Iris pigment epithelial cell (primary cell): ENCODE measurements at regions not wholly inside any gene's neighbourhood (a gene's known extent, or its start where the extent isn't known, plus 50 kb on each side); places are given as distances from the start of the nearest gene placed in this dataset.
"Not testable (repeated sequence)": the region's sequence is repeated elsewhere in the genome, so short reads cannot be mapped to it uniquely, and the experiment has no call there.

Experiments used
- DNase-seq: peaks from one replicate; pipeline ENCODE4 v3.0.0-alpha.2; 2011; ENCODE audit warnings: low read depth

DNA sequence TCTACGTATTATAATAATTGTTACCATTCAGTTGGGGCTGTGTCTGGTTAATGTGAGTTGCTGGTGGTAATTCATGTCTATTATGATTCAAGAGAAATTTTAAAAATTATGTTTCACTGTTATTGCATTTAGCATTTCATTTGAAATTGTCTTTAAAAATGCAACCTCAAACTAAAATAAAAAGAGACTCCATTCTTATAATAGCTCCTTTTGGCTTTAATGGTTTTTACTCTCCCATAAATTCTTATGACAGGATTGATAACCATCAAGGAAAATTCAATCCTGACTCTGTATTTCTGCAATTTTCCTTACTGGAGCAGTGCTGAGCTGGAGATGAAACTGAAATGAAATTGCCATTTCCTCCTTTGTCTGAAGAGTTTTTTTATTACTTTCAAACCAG, 262.7 kb downstream of the REEP3 start:
- DNase-seq: no peak

DNA sequence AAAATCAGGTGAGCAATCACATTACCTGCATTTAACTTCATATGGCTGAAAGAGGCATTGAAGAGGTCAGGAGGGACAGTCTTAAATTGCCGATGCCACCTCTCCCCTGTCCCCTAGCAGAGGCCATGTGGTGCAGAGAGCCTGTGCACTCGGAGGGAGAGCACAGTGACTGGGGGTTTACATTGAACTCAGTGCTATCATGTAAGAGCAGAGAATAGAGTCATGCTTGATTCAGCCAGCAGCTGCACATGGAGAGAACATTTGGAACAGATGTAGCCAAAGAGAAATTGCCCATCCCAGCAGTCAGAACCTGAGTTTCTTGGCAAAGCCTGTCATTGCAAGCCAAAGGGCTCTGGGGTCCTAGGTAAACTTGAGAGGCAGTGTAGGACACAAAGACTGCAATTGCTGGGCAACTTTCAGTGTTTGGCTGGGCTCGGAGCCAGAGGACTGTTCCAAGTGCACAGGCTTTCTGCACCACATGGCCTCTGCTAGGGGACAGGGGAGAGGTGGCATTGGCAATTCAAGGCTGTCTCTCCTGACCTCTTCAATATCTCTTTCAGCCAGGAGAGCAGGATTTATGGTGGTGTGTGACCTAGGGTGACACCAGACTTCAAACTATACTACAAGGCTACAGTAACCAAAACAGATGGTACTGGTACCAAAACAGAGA, 267.1 kb downstream of the REEP3 start:
- no peak for DNase-seq

DNA sequence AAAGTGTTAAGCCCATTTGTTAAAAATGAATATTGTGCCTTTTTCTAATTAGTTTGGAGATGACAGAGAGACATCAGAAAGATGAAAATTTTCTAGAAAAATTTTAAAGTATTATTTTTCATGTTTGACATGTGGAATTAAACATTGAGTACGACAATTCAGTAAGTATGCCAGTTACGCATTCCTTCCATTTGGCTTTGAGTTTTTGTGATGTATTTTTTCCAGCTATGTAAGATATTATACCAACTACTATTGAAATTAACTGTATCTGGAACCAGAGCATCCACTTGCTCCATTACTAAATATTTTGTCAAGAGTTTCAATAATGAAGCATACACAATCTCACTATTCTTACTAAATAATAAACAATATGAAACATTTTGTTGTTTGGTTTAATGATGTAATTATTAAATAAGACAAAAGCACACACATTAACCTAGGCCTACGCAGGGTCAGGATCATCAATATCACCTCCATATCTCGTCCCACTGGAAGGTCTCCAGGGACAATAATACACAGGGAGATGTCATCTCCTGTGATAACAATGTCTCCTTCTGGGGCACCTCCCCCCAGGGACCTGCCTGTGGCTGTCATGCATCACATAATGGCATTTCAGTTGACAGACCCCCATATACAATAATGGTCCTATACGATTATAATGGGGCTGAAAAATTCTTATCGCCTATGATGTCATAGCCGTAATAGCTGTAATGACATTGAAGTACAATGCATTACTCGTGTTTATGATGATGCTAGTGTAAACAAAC, 274.1 kb downstream of the REEP3 start:
- no peak for DNase-seq

DNA sequence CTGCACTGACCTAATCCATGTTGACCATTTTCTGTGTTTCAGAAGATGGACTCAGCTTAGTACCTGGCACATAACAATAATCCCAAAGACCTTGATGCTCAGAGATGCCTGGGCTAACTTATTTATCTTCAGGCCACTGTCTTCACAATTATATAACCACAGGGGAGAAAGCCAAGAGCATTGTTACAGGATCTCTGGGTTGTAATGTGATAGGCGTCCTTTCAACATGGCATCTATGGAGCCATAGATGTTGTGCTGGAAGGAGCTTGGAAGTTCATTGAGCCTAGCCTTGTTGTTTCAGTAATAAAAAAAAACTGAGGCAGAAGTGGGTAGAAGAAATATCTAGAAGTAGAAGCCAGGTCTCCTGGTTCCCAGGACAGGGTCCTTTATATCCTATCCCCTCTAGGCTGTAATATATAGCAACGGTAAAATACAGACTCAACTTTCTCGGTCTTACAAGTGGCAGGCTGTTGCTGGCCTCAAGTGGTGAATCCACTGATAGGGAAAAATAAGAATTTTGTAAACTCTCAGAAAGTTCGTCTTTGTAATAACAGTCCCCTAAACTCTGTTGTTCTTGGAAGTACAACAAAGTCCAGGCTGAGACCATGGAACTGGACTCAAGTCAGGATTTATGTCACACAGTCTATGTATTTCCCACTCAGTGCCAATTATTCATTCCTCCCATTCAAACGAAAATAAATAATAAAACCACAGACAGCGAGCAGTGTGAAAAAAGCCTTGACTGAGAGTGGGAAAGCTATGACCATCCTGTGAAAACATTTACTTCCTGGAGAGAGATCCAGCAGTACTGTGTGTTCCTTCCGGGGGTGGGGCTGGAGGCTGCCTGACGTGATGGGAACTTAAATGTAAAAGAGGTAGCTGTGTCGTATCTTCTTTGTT, 277.6 kb downstream of the REEP3 start:
- peak; percentile 95 for DNase-seq

DNA sequence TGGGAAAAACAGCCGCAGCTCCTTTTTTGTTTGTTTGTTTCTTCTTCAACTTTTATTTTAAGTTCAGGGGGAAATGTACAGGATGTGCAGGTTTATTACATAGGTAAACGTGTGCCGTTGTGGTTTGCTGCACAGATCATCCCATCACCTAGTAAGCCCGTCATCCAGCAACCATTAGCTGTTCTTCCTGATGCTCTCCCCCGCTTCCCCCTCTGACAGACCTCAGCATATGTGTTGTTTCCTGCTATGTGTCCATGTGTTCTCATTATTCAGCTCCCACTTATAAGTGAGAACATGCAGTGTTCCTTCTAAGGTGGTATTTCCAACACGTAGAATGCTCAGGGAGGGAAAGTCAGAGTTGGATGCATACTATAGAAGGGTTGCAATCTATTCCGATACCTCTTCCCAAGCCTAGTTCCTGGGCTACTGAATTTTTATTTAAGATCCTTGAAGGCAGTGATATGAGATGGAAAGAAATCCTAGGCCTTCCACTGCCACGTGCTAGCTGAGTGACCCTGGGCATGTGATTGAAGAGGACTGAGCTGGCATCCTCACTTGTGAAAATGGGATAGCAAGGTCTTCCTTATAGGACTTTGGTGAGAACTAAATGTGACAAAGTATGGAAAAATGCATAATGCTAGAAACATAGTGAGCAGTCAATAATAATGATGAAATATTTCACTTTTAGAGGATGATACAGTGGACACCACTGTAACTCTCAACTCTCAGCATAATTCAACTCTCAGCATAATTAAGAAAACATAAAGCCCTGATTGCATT, 278.5 kb downstream of the REEP3 start:
- DNase-seq: no peak

DNA sequence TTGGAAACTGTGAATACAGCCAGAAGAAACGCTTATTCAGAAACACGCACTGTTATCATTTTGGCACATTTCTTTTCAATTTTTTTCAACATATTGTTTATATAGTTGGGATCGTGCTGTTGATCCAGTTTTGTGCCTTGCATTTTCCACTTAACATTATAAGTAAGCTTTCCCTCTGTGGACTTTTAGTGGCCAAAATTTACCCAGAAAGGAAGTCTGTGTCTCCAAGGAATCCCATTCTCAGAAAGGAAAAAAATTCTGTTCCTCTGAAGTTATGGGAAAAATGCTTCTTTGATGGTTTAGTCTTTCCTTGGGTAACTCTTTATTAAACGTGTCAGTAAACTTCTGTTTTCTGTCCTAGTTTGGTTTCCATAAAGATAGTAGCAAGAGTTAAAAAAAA, 280.0 kb downstream of the REEP3 start:
- no peak for DNase-seq

DNA sequence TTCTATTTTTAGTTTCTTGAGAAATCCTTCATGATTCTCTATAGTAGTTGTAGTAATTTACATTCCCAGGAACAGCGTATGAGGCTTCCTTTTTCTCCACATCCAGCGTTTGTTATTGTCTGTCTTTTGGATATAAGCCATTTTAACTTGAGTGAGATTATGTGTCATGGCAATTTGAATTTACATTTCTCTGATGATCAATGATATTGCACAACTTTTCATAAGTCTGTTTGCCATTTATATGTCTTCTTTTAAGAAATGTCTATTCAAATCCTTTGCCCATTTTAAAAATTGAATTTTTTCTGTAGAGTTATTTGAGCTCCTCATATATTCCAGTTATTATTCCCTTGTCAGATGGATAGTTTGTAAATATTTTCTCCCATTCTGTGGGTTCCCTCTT, 285.1 kb downstream of the REEP3 start:
- no peak for DNase-seq

DNA sequence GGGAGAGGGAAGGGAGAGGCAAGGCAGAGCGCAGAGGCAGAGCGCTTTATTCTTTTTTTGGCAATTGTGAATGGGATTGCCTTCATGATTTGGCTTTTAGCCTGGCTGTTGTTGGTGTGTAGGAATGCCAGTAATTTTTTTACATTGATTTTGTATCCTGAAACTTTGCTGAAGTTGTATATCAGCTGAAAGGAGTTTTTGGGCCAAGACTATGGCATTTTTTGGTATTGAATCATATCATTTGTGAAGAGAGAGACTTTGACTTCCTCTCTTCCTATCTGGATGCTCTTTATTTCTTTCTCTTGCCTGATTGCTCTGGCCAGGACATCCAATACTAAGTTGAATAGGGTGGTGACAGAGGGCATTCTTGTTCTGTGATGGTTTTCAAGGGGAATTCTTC, 291.3 kb downstream of the REEP3 start:
- DNase-seq: peak; percentile 29

DNA sequence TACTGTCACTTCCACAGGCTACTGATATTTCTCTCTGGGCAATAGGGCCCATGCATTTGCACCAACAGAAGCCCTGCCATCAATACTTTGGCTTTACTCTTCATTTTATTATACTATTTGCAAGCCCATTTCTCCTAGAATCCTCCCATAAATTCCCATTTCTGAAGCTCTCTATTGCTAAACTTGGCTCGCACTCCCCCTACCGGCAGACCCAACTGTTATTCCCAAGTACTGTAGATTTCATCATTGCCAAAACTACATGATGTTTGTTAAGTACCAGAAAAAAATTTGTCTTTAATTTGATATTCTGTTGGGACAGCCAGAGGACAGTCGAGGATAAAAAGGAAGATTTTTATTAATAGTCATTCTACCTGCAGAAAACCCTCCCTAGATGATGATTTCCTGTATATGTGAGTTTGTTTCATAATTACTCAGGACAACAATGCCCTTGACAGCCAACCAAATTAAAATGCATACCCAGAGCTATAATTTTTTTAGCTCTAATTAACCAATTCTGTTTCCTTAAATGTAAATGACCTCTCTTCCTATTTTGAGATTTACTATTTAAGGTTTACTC, 298.6 kb downstream of the REEP3 start:
- DNase-seq: peak; percentile 79

DNA sequence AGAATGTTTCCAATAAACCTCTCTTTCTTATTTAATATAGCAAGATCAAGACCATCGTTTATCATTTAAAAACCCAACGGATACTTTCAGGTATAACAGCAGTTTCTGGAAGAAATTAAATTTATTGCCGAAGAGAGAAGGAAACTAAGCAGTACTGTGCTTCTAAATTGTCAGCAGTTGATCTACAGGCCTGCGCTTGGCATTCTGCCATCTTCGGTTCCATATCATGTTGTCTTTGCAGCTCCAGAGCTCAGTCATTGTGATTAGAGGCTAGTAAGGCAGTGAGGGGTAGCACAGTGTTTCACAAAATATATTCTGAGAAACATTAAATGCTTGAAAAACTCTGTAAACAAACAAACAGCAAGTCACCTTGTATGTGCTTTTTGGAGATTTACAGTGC, 301.3 kb downstream of the REEP3 start:
- DNase-seq: no peak

DNA sequence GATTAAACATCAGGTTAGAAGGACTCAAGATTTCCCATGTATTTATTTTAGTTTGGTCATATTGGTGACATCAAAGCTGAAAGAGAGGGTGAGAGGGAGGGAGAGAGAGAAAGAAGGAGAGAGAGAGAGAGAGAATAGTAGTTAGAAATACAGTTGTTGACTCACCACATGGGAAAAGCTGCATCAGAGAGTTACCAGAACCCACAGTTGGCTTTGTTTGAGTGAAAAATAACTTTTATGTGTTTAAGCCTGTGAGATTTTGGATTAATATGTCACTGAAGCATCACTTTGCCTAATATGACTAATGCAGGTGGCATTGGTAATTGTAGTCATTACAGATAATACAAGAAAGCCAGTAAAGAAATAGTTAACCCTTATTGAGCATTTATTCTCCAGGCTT, 303.9 kb downstream of the REEP3 start:
- DNase-seq: peak; percentile 43

DNA sequence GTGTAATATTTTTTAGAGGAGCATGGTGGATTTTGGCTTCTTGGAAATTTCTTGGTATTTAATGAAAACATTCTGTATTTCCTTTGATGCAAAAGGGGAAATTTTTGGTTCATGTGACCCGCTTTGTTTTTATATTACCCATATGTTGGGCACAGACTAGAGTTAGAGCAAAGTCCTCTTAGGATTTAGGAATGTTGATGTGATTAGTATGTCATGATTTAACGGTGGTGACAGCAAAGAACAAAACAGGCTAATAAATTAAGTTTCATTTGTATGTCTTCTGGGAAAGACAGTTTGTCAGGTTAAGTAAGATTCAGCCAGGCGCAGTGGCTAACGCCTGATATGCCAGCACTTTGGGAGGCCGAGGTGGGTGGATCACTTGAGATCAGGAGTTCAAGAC, 304.6 kb downstream of the REEP3 start:
- no peak for DNase-seq

DNA sequence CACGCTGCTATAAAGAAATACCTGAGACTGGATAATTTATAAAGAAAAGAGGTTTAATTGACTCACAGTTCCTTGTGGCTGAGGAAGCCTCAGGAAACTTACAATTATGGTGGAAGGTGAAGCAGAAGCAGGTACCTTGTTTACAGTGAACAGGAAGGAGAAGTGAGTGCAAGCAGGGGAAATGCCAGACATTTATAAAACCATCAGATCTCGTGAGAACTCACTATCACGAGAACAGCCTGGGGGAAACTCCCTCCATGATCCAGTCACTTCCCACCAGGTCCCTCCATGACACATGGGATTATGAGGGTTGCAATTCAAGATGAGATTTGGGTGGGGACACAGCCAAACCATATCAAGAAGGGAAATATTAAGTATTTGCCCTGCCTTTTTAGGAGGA, 305.8 kb downstream of the REEP3 start:
- DNase-seq: not testable (repeated sequence)

DNA sequence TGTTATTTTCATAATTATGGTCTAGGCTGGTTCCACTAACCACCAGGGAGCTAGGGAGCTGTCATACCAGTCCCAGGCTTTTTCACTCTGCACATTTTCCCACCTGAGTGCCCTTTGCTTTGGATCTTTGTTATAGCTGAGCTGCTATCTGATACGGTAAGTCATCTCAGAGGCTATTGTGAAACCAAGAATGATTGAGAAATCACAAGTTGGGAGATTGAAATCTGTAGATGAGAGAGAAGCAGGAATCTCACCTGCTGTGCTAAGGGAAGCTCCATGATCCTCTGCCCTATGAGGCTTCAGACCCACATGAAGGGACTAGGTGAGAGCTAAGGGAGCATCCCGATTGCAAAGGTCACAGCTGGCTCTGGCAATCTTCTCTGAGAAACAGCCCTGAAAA, 307.8 kb downstream of the REEP3 start:
- DNase-seq: peak; percentile 54

DNA sequence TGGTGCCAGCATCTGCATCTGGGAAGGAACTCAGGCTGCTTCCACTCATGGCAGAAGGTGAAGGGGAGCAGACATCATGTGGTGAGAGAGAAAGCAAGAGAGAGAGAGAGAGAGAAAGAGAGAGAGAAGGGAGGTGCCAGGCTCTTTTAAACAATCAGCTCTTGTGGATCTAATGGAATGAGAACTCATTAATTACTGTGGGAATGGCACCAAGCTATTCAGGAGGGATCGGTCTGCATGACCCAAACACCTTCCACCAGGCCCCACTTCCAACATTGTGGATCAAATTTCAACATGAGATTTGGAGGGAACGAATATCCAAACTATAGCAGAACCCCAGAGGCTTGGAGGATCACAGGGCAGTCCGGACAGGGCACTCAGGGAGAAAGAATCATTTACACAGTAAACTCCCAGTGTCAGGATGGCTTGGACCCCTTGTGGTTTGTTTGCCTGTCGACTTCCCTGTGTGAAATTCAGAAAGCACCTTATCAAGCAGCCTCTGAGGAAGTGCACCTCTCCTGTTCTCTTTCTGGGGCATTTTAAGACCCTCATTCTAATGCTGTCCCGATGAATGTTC, 308.5 kb downstream of the REEP3 start:
- no peak for DNase-seq

DNA sequence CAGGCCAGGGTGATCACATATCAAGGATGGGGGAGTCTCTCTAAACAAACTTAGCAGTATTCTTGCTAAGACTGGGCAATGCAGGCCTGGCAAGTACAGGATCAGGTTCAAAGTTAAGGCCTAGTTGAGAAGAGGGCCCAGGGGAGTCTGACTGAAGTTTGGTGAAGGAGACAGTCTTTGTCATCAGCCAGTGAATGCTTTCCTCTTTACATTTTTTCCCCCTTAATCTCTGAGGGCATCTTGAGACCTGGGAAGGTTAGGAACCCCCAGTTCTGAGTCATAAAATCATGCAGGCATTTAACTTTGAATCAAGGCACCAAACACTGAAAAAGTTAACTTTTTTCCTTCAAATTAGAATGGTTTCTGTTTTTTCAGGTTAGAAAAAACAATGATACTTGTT, 311.5 kb downstream of the REEP3 start:
- DNase-seq: no peak

DNA sequence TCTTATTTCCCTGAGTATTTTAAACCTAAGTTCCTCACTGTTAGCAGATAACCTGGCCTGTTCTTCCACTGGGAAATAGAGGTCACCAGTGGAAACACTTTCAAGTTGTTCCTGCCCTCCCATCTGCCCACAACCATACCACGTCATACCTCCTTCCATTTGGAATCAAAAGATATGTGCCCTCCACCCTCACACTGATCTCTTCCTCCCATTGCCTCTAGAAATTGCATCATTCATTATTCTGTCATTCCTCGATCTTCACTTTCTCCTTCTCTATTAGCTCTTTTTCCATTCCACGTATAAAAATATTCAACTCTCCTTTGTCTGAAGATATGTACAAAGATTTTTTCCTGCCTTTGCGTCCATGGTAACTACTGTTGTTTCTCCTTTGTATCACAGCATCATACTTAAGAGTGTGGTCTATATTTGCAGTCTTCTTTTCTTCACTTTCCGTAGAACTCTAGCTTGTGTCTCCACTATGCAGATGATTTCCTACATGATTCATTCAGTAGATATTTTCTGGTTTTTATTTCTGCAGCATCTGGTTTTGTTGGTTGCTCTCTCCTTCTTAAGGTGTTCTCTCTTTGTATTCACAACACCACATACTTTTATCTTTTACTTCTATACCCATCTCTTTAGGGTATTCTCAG, 312.3 kb downstream of the REEP3 start:
- DNase-seq: peak; percentile 4

DNA sequence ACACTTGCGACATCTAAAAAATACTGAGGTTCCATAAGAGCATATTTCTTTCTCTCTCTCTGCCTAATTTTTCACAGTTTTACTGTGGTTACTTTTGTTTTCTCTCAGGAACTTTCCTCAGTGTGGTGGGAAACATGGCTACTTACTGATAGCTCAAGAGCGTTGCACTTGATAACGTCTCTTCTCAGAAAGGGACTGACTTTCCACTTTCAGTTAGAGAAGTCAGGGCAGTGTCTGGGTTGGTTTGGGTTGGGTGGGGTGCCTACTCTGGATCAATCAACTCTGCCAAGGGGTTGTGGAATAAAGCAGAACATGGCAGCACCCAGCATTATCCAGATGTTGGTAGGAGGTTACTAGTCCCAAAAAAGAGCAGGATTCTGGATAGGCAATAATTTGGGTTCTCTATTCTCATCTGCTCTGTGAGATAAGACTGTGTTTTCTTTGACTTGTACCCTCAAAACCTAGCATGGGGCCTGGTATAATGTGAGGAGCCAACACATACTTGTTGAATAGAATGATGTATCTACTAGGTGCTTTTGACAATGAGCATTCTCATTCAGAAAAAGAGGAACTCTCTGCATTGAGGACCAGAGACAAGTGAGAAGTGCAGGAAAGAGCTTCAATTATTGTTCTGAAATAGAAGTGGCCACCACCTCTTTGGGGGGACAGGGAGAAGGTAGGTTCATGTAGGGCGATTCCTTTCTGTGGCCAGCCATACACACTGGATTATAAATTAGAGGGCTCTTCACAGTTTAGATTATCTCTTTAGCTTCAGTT, 315.7 kb downstream of the REEP3 start:
- no peak for DNase-seq

DNA sequence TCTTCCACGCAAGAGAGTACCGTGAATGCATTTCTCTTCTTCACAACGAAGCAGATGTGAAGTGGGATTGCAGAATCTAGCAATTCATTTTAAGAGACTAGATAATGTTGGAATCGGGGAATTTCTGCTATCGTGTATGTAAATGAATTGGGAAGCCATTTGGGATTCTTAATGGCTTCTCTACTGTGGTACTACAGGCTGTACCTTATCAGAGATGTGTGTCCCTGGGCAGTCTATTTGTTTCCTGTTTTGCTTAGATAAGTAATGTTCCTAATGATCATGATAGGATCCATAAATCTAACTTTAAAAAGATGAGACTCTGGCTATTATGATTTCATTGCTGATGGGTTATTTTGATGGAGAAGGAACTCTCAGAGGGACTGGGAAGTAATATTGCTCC, 320.6 kb downstream of the REEP3 start:
- no peak for DNase-seq

DNA sequence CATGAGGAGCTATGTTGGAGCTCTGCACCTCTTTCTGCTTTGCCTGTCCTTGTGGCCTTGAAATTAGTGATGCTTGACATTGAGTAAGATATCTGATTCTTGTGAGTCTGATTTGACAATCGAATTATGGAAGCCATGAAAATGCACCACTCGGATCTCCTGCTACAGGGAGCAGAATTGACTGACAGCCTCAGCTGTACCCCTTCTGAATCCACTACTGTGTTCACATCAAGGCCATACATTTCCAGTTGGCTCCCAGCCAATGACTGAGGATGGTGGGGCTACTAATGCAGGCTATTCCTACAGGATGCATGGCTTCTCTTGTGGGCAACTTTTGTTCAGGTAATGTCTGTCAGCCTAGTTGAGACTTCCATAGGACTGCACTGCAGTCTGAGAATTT, 321.9 kb downstream of the REEP3 start:
- DNase-seq: no peak
